Stimulated activated CD4-positive, alpha-beta T cell treated with anti-CD3 and anti-CD28 coated beads, TNF-alpha, amount 100 ng/mL, for 24 hours (primary cell): ENCODE measurements at regions not wholly inside any gene's neighbourhood (a gene's known extent, or its start where the extent isn't known, plus 50 kb on each side); places are given as distances from the start of the nearest gene placed in this dataset.
"Not testable (repeated sequence)": the region's sequence is repeated elsewhere in the genome, so short reads cannot be mapped to it uniquely, and the experiment has no call there.

ENCODE experiments used
- DNase-seq, 3 experiments: peaks; one replicate each; pipeline ENCODE4 v3.0.0-alpha.2; 2020; ENCODE audit warnings: low read depth in 3 of 3

- not testable (repeated sequence) for DNase-seq
Measured at GRCh38 chr19:28540385-28540784, 672.6 kb downstream of the UQCRFS1 start.

- no peak for DNase-seq
Measured at GRCh38 chr19:28539759-28540158, 673.2 kb downstream of the UQCRFS1 start.

- not testable (repeated sequence) for DNase-seq
Measured at GRCh38 chr19:28538579-28538978, 674.4 kb downstream of the UQCRFS1 start.

- no peak for DNase-seq
Measured at GRCh38 chr19:28537896-28538295, 675.1 kb downstream of the UQCRFS1 start.

GRCh38 chr19:28537079-28537478, 675.9 kb downstream of the UQCRFS1 start:
- no peak for DNase-seq

GRCh38 chr19:28535352-28535775, 677.6 kb downstream of the UQCRFS1 start:
- no peak for DNase-seq

- no peak for DNase-seq
Measured at GRCh38 chr19:28534766-28535351, 678.1 kb downstream of the UQCRFS1 start.

- no peak for DNase-seq
Measured at GRCh38 chr19:28532765-28533341, 680.1 kb downstream of the UQCRFS1 start.

- DNase-seq = no peak
Measured at GRCh38 chr19:28531979-28532378, 681.0 kb downstream of the UQCRFS1 start.

GRCh38 chr19:28530406-28531035, 682.4 kb downstream of the UQCRFS1 start:
- no peak for DNase-seq

GRCh38 chr19:28526038-28526437, 686.9 kb downstream of the UQCRFS1 start:
- DNase-seq = no peak

- DNase-seq = no peak
Measured at GRCh38 chr19:28523619-28524018, 689.3 kb downstream of the UQCRFS1 start.

- DNase-seq = no peak
Measured at GRCh38 chr19:28522545-28522922, 690.4 kb downstream of the UQCRFS1 start.

GRCh38 chr19:28521614-28522544, 691.1 kb downstream of the UQCRFS1 start:
- no peak for DNase-seq

- no peak for DNase-seq
Measured at GRCh38 chr19:28520998-28521568, 691.9 kb downstream of the UQCRFS1 start.

GRCh38 chr19:28519952-28520861, 692.7 kb downstream of the UQCRFS1 start:
- DNase-seq = no peak

GRCh38 chr19:28519218-28519779, 693.7 kb downstream of the UQCRFS1 start:
- DNase-seq = no peak

GRCh38 chr19:28516415-28516872, 696.5 kb downstream of the UQCRFS1 start:
- no peak for DNase-seq

- no peak for DNase-seq
Measured at GRCh38 chr19:28514166-28514565, 698.8 kb downstream of the UQCRFS1 start.

GRCh38 chr19:28511655-28512054, 701.3 kb downstream of the UQCRFS1 start:
- DNase-seq = no peak
